ENCODE measurements at regions not wholly inside any gene's neighbourhood (a gene's known extent, or its start where the extent isn't known, plus 50 kb on each side); places are given as distances from the start of the nearest gene placed in this dataset.
"Not testable (repeated sequence)": the region's sequence is repeated elsewhere in the genome, so short reads cannot be mapped to it uniquely, and the experiment has no call there.

- DNase-seq: no peak
Measured at GRCh38 chr1:19591482-19592091, 52.5 kb upstream of the NBL1 start.

- DNase-seq: no peak
Measured at GRCh38 chr1:19585507-19585906, 58.6 kb upstream of the NBL1 start.

- peak; percentile 82 for DNase-seq
Measured at GRCh38 chr1:19582318-19582717, 61.8 kb upstream of the NBL1 start.

GRCh38 chr1:19581381-19581780 lies 62.7 kb upstream of the NBL1 start:
- DNase-seq: no peak

GRCh38 chr1:19577561-19577960 lies 66.5 kb upstream of the NBL1 start:
- DNase-seq: no peak

- no peak for DNase-seq
Measured at GRCh38 chr1:19577036-19577435, 67.1 kb upstream of the NBL1 start.

- DNase-seq: no peak
Measured at GRCh38 chr1:19569786-19570185, 74.3 kb upstream of the NBL1 start.

- no peak for DNase-seq
Measured at GRCh38 chr1:19567041-19567440, 77.1 kb upstream of the NBL1 start.

- no peak for DNase-seq
Measured at GRCh38 chr1:19564366-19564765, 79.0 kb upstream of the CAPZB start.

- no peak for DNase-seq
Measured at GRCh38 chr1:19563324-19564097, 78.2 kb upstream of the CAPZB start.

- DNase-seq: no peak
Measured at GRCh38 chr1:19562847-19563246, 77.5 kb upstream of the CAPZB start.

GRCh38 chr1:19560480-19560879 lies 75.1 kb upstream of the CAPZB start:
- DNase-seq: no peak

- DNase-seq: no peak
Measured at GRCh38 chr1:19559641-19560040, 74.3 kb upstream of the CAPZB start.

GRCh38 chr1:19557609-19558051 lies 72.3 kb upstream of the CAPZB start:
- no peak for DNase-seq

GRCh38 chr1:19554090-19554489 lies 68.8 kb upstream of the CAPZB start:
- DNase-seq: no peak

GRCh38 chr1:19552291-19553010 lies 67.1 kb upstream of the CAPZB start:
- DNase-seq: no peak

- not testable (repeated sequence) for DNase-seq
Measured at GRCh38 chr1:19551837-19552236, 66.5 kb upstream of the CAPZB start.

- not testable (repeated sequence) for DNase-seq
Measured at GRCh38 chr1:19550437-19550836, 65.1 kb upstream of the CAPZB start.

GRCh38 chr1:19547814-19548213 lies 62.5 kb upstream of the CAPZB start:
- no peak for DNase-seq

- no peak for DNase-seq
Measured at GRCh38 chr1:19536519-19536918, 51.2 kb upstream of the CAPZB start.

- DNase-seq: no peak
Measured at GRCh38 chr1:19535214-19535613, 49.9 kb upstream of the CAPZB start.

All from CD4-positive, alpha-beta T cell treated with Interleukin-12 subunit alpha and Interleukin-12 subunit beta, for 1 hour (primary cell).